GM08714 (cell line): ENCODE measurements at regions not wholly inside any gene's neighbourhood (a gene's known extent, or its start where the extent isn't known, plus 50 kb on each side); places are given as distances from the start of the nearest gene placed in this dataset.

Experiments used
- H3K4me3 ChIP-seq: fragments of 200-500 bp; sonication (Bioruptor generic); 2 replicates; pipeline ENCODE4 v1.5.1; 2014; ENCODE audit warnings: mild to moderate bottlenecking, low read length, inconsistent platforms
- ZNF274 ChIP-seq: IDR thresholded peaks from 2 replicates; pipeline ENCODE4 v1.6.1; 2012; ENCODE audit warnings: mild to moderate bottlenecking, low read depth, low read length

DNA sequence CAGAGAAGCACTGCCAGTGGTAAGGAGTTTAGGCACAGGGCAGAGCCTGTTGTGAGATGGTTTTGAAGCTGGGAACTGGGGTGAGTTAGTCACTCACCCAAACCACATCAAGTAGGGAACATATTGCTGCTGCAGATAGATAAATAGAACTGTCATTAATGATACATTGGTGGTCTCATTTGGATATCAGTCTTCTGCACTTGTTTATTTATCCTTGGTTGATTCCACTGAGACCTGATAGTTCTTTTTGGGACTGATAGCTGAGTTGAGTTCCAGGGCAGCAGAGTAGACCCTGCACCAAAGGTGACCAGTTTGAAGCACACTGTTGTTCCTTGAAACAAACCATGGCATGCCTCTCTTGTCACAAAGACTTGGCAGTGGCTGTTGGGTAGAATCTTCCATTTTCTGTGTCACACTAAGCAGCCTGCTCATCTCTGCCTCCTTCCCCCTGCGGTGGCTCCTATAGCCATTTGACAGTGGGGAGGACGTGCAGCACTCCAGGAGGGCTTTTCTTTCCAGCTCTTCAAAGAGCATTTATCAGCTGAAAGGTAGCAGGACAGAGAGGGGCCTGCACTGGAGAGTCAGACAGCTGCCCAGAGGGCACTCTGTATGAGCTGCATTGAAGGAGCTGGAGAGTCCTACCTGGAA is 59.7 kb upstream of the TMEM164 start:
- H3K4me3 ChIP-seq = no peak overlapping the region
- TF ChIP-seq ZNF274 = no peak

DNA sequence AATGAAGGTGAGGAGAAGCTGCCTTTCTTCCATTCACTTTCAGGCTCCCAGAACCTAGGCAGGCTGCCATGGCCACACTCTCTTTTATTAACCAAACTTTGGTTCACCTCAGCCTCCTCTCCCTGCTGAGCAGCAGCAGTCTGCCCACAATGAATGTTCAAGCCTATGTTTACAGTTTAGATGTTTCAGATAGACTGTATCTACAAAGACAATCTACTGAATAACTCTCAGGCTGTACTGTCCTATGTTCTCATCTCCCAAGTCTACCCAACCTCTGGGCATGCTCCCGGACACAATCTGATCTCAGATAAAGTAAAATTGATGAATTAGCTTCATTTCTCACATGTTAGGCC is 59.2 kb upstream of the TMEM164 start:
- TF ChIP-seq ZNF274 = no peak
- no peak overlapping the region for H3K4me3 ChIP-seq

DNA sequence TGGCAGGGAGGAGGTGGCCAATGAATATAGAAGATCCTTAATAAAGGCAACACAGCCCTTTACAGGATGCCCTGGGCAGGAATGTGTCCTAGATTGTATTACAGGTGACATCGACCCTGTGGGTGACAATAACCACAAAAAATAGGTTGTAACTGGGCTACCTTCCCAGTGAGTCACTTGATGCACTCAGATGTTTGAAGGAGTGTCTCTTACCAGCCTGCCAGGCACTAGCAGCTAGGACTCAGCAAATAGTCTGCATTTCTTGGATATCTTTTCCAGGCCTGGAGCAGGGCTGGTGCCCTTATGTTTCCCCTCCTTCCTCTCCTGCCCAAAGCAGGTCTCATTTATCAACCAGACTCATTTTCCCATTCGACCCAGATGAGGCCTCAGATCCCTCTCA is 50.9 kb upstream of the TMEM164 start:
- TF ChIP-seq ZNF274 = no peak
- H3K4me3 ChIP-seq = no peak overlapping the region

DNA sequence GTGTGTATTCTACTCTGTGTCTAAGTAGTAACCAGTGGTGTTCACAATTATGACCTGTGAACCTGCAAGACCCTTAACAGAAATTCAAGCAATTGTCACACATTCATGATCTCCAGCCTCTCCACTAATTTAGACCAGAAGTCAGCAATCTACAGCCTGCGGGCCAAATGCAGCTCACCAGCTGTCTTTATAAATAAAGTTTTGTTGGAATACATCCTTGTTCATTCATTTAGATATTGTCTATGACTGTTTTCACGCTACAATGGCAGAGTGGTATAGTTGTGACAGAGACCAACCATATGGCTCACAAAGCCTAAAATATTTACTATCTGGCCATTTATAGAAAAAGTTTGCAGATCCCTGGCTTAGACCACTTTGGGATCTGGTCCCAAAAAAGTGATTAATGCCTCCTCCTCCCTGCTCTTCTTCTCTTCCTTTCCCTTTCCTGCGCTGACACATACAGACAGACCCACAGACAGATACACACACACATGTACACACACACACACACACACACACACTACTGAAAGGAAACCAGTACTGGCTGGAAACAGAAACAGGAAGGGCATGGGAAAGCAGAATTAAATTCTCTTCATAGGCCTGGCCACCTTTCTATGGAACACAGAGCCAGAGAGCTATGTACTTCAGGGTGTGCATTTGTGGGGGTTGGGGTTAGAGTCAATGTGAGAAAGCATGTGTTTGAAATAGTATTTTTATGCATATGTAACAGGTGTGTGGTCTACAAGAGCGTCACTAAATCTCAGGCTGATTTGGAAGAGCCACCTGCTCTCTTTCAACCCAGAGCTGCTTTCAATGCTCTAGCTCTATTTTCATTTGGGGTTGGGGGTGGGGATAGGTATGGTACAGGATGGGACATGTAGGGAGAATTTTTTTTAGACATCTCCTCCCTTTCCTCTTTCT is 49.7 kb upstream of the TMEM164 start:
- H3K4me3 ChIP-seq = no peak overlapping the region
- no peak for TF ChIP-seq ZNF274
